Tibial artery (tissue), 4 donors: ENCODE measurements at regions not wholly inside any gene's neighbourhood (a gene's known extent, or its start where the extent isn't known, plus 50 kb on each side); places are given as distances from the start of the nearest gene placed in this dataset.
A peak's percentile ranks its signal among the peaks of the same experiment; 100 is the strongest.

Experiments
- DNase-seq, 2 donors: peaks; one replicate each; pipeline ENCODE4 v3.0.0-alpha.2; 2019
- H3K27ac ChIP-seq, 2 donors: fragments of 200-600 bp; sonication (generic) in 1 of 2; 1 replicate in 1 of 2; 2 replicates in 1 of 2; pipeline ENCODE4 v1.5.1; 2018 to 2019; ENCODE audit warnings: mild to moderate bottlenecking in 1 of 2
- H3K27me3 ChIP-seq, 2 donors: fragments of 200-600 bp; sonication (generic) in 1 of 2; one replicate each; pipeline versions ENCODE4 v1.5.1 to v1.6.0; 2016 to 2019
- H3K36me3 ChIP-seq, 3 donors: fragments of 200-600 bp; sonication (generic) in 2 of 3; one replicate each; pipeline ENCODE4 v1.5.1; 2016 to 2019; ENCODE audit warnings: mild to moderate bottlenecking in 2 of 3
- H3K4me1 ChIP-seq, 4 donors: fragments of 200-600 bp; sonication (generic) in 2 of 4; 1 replicate in 3 of 4; 2 replicates in 1 of 4; pipeline ENCODE4 v1.5.1; 2016 to 2019
- H3K4me3 ChIP-seq, 2 donors: fragments of 200-600 bp; sonication (generic) in 1 of 2; 1 replicate in 1 of 2; 2 replicates in 1 of 2; pipeline ENCODE4 v1.5.1; 2018 to 2019; ENCODE audit warnings: mild to moderate bottlenecking in 2 of 2
- H3K9me3 ChIP-seq, 3 donors: fragments of 200-600 bp; sonication (generic) in 1 of 3; one replicate each; pipeline ENCODE4 v1.5.1; 2016 to 2019
- intact Hi-C: fragments of 100-400 bp; cut with DNase I; formaldehyde crosslinking; loops from one replicate; pipeline ENCODE4 v1.15.0; 2023; ENCODE audit warnings: low total_unique reads
- TF ChIP-seq, protein P1 (sequence below), 2 experiments: fragments of 200-600 bp in 1 of 2; fragments of 450-650 bp in 1 of 2; IDR thresholded peaks; one replicate each; pipeline ENCODE4 v1.5.1; 2017 to 2019; ENCODE audit warnings: antibody characterized with exemption in 2 of 2, mild to moderate bottlenecking in 1 of 2, moderate library complexity in 1 of 2

DNA sequence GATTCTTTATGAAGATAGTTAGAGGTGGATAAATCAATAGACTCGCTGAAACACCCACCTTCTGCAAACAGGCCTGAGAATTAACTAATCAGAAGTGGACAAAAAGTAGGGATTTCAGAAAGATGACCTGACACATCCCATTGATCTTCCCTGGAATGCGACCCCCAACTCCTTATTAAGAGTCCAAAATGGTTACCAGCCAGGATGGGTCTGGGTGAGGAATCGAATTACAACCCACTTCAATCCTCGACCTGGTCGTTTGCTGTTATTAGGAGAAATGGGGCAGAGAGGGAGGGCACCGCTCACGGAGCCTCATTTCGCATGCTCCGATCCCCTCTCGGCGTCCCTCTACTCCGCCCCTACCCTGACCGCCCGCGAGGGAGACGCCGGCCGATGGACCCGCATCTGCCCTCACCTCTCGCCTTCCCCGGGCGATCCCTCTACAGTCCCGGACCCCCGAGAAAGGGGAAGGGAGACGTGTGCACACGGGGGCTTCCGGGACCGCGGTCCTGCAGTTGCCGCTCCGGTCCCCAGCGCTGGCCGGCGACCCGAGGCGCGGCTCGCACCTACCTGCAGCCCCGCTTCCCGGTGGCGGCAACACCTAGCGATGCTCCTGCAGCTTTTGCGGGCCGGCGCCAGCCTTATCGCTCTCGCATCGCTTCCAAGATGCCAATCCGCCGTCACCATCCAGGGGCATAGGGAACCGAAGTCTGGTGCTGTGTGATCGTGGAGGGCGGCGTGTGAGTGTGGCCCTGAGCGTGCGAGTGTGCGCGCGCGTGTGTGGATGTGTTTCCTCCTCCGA lies 69.3 kb upstream of the USP15 start:
- DNase-seq = no peak
- Histone ChIP-seq H3K4me3 (peak overlapping the region; percentile 41 to 54), H3K9me3 (no peaks in the 10 kb centered on the region), H3K27ac (no peak overlapping the region), H3K36me3 (no peaks in the 10 kb centered on the region), H3K27me3 (peaks cover 0 to 20% of the 10 kb centered on the region in 2 donors), H3K4me1 (peaks cover 0 to 23% (median 19%) of the 10 kb centered on the region in 4 donors)
- intact Hi-C loops = no loop called here
- TF ChIP-seq, protein P1, sequence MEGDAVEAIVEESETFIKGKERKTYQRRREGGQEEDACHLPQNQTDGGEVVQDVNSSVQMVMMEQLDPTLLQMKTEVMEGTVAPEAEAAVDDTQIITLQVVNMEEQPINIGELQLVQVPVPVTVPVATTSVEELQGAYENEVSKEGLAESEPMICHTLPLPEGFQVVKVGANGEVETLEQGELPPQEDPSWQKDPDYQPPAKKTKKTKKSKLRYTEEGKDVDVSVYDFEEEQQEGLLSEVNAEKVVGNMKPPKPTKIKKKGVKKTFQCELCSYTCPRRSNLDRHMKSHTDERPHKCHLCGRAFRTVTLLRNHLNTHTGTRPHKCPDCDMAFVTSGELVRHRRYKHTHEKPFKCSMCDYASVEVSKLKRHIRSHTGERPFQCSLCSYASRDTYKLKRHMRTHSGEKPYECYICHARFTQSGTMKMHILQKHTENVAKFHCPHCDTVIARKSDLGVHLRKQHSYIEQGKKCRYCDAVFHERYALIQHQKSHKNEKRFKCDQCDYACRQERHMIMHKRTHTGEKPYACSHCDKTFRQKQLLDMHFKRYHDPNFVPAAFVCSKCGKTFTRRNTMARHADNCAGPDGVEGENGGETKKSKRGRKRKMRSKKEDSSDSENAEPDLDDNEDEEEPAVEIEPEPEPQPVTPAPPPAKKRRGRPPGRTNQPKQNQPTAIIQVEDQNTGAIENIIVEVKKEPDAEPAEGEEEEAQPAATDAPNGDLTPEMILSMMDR (IDR thresholded peaks at IDR 0.05) = no peak

- Histone ChIP-seq H3K9me3 (no peaks in the 10 kb centered on the region), H3K27ac (no peak overlapping the region), H3K4me3 (peak overlapping the region; percentile 41 to 54), H3K4me1 (peaks cover 0 to 23% (median 19%) of the 10 kb centered on the region in 4 donors), H3K27me3 (peaks cover 0 to 20% of the 10 kb centered on the region in 2 donors), H3K36me3 (no peaks in the 10 kb centered on the region)
- no peak for DNase-seq
- TF ChIP-seq, protein P1 (IDR thresholded peaks at IDR 0.05) = no peak
- intact Hi-C loops = no loop called here
These were observed 68.6 kb upstream of the USP15 start for GRCh38 chr12:62191491-62192179.

DNA sequence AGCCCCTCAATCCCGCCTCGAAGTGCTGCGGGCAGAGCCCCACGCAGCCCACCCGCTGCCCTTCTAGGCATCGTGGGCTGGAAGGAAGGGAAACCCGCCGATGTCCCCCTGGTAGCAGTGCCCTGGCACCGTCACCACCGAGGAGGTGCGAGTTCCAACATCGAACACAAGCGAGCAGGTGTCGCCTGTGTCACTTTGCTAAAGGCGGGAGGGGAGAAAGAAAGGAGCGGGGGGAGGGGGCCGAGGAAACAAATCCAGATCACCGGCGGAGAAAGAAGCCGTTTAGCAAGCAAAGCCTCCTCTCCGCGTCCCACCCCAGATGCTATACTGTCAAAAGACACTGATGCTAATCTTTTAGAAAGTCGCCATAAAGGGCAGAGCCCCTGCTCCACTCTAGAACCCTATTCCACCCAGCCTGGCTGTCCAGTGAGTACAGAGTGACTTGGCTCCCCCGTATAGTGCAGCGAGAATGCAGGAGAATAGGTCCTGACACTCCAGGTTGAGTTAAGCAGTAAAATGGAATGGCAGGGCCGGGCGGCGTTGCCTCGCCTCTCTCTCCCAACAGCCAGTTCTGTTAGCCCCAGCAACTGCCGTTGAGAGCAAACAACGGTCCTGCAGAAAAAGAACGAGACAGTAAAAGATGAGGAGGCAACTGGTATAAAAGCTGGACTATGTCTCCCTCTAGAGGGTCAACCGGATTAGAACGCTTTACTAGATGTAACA lies 67.9 kb upstream of the USP15 start:
- H3K36me3 ChIP-seq = no peaks in the 10 kb centered on the region
- DNase-seq = peak in 1 of 2 donors; percentile 46
- H3K27me3 ChIP-seq = peaks cover 0 to 20% of the 10 kb centered on the region in 2 donors
- H3K27ac ChIP-seq = no peak overlapping the region
- H3K4me1 ChIP-seq = peaks cover 0 to 23% (median 19%) of the 10 kb centered on the region in 4 donors
- peak overlapping the region; percentile 41 to 54 for H3K4me3 ChIP-seq
- TF ChIP-seq, protein P1 (IDR thresholded peaks at IDR 0.05) = peak; percentile 57 to 78
- no peaks in the 10 kb centered on the region for H3K9me3 ChIP-seq
- intact Hi-C loops = no loop called here

- Histone ChIP-seq H3K27me3 (peaks cover 0 to 20% of the 10 kb centered on the region in 2 donors), H3K4me1 (peaks cover 0 to 23% (median 19%) of the 10 kb centered on the region in 4 donors), H3K36me3 (no peaks in the 10 kb centered on the region), H3K4me3 (no peak overlapping the region), H3K9me3 (no peaks in the 10 kb centered on the region), H3K27ac (no peak overlapping the region)
- DNase-seq = no peak
- TF ChIP-seq, protein P1 (IDR thresholded peaks at IDR 0.05) = no peak
- intact Hi-C loops = no loop called here
These were observed 67.3 kb upstream of the USP15 start for GRCh38 chr12:62192903-62193250.

- TF ChIP-seq, protein P1 (IDR thresholded peaks at IDR 0.05) = no peak
- DNase-seq = no peak
- intact Hi-C loops = no loop called here
These were observed 66.2 kb upstream of the USP15 start for GRCh38 chr12:62194031-62194430.

More at GRCh38 chr12:62194031-62194430, 66.2 kb upstream of the USP15 start:
- Histone ChIP-seq H3K9me3 (no peaks in the 10 kb centered on the region), H3K4me1 (peaks cover 0 to 23% (median 19%) of the 10 kb centered on the region in 4 donors), H3K4me3 (no peak overlapping the region), H3K36me3 (no peaks in the 10 kb centered on the region), H3K27me3 (peaks cover 0 to 20% of the 10 kb centered on the region in 2 donors), H3K27ac (no peak overlapping the region)
